Stimulated activated CD8-positive, alpha-beta memory T cell treated with anti-CD3 and anti-CD28 coated beads, Interleukin-12 subunit alpha, Interleukin-12 subunit beta, amount 100 ng/mL, for 24 hours (primary cell): ENCODE measurements at regions not wholly inside any gene's neighbourhood (a gene's known extent, or its start where the extent isn't known, plus 50 kb on each side); places are given as distances from the start of the nearest gene placed in this dataset.
"Not testable (repeated sequence)": the region's sequence is repeated elsewhere in the genome, so short reads cannot be mapped to it uniquely, and the experiment has no call there.

Experiments
- DNase-seq: peaks from one replicate; pipeline ENCODE4 v3.0.0-alpha.2; 2020; ENCODE audit errors: extremely low read depth

DNA sequence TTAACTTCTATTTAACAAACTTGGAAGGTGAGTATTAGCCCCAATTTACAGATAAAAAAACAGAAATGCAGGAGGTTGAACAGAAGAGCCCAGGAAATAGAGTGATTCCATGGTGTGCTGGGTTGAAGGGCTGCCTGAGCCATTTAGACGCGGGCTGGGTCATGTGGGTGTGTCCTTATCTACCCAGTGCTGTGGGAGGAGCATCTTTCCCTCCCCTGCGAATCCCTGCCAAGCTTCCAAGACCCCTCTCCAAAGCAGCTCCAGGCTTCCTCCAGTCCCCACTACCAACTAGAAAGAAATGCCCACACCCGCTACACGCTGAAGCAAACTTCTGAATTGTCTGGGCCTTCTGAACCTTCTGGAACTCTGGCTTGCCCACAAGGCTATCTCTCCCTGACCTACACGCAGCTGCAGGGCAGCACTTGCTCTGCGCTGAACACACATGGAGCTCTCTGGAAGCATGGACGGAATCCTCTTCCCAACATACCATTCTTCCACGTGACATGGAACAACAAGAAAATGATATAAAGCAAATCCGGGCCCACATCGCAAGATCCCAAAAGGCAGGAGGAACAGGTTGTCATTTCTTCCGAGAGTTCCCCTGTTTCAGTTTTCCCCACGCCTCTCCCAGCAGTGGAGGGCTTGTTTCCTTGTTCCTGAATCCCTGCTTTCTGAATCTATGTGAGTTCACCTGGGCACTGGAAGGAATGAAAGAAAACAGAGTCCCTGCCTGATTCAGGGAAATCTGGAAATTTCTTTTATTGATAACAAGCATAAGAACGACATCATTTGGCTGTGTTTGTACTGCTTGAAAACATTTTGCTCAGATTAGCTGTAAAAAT is 562.7 kb upstream of the ID2 start:
- DNase-seq, result no peak

DNA sequence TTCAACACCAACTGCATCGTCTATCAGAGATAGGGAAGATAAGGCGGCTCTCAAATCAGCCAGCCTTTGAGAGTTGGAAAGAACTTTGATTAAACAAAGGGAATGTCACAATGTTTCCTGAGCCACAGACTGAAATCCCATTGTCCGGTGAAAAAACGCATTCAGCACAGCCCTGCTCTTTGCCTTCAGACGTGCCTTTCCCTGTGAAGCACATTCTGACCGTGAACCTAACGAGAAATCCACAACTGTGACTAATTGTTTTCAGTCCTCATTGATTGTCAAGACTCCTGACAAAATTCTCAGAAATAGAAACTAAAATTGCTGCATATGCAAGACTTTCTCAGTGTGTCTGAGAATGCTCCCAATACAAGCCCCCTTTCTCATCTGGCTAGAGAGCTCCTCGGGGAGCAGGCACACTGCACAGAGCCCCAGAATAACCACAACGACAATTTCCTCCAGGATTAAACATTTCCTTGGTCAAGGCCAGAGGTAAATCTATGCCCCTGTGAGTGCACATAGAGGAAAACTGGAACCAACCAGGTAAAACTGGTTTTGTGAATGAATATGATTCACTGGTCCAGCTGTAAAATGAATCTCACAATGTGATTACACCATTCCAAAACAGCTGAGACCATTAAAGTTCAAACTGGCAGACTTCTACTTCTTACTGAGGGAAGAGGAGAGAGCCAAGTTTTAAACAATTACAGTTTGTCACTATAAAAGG is 561.9 kb upstream of the ID2 start:
- no peak for DNase-seq

GRCh38 chr2:8120506-8120860 is 561.4 kb upstream of the ID2 start:
- no peak for DNase-seq

DNA sequence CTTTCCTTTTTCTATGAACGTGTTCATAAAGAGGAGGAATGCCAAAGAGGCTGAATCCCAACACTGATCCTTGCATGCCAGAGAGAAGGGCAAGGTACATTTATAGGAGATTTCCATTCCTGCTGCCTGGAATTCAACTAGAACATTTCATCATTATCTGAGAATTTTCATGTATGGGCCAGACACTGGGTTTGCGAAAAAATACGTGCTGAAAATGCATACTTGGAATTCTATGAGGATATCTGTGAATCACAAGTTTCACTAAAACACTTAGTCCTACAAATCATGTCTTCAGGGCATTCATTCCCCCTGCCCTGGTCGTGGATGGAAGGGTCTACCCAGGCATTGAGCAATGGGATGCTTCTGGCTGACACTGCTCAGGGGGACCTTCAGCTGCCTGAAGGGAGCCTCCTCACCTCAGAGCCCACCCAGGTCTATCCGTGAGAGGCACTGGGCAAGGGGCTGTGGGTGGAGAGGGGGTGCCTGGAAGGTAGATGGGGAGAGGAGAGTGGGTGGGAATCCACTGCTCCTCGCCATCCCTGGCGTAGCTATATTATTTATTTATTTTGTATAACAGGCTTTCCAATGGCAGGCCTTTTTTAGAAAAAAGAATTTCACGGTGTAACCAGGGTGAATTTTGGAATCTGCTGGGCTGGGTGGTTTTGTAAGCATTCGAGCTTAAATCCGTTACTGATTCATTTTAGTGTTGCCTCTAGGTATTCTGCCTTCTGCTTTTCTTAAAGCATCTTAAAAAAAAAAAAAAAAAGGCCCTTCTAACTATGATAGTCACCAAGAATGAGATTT is 560.6 kb upstream of the ID2 start:
- no peak for DNase-seq

GRCh38 chr2:8121826-8122513 is 559.9 kb upstream of the ID2 start:
- no peak for DNase-seq

DNA sequence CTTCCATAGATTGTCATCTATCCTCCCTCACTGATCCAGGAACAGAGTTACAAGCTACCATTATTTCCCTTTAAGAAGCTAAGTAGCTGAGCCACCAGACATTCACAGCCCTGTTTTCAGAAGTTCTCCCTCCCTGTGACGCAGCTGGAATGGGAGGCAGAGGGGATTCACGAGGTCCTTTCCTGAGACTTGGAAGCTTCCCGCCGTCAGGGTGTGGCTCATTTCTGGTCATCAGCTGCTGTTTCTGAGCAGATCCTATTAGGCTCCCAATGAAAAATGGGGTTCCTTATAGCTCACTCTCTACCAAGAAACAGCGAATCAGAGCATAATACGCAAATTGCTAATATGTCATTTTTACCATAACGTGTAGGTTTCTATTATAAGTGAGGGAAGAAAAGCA is 559.3 kb upstream of the ID2 start:
- DNase-seq, result no peak

- DNase-seq, result no peak
Measured at GRCh38 chr2:8123464-8123863, 558.4 kb upstream of the ID2 start.

DNA sequence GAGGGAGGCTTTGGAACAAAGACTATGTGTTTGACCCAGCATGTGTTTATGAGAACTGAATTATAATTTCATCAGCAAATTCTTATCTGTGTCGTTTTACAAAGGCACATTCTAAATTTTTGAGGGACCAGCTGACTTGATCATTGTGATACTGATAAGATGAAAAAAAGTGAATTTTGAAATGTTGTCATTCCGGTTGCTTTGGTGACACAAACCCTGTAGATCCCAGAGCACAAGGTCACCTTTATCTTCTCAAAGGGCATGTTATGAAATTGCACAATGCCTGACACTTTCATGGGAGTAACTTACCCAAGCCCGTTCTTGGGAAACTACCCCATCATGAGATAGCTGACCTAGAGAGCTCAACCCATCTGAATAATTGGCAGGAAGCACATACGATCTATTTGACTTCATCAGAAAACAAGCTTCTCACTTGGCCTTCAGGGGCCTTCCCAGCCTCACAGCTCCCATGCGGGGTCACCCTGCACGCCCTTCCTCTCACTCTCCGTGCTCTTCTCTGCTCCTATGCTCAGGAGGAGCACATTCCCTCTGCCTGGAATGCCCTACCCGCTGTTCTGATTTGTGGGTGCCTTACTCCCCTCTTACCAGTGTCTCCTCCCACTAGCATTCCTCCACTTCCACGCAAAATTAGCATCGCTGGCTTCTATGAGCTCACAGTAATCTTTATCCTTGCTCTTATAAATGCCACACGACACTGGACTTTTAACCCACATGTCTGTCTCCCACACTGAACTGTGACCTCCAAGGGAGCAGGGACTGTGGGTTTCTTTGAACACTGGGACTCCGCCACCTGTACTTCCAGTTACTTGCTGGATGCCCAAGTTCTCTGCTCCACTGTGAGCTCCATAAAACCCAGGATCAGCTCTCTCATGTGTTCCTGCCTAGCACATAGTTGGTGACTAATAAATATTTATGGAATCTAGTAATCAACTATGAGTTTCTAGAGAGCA is 555.8 kb upstream of the ID2 start:
- DNase-seq, result no peak

DNA sequence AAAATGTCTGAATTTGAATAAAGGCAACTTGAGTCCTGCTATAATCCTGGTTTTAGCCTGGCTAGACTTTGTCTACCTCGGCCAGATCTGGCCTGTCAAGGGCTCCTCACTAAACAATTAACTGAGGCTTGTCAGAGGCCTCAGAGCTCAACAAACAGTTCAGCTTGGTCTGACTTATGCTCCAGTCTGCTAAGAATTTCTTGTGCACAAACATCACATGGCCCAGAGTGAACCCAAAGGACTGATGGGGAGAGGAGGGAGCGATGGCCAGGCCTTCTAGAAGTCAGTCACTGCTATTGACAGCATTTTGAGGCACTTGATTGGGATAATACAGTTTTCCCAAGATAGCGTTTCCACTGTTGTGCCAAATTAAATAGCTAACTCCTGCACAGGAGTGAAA is 555.1 kb upstream of the ID2 start:
- DNase-seq, result no peak

GRCh38 chr2:8131423-8131822 is 550.4 kb upstream of the ID2 start:
- not testable (repeated sequence) for DNase-seq

DNA sequence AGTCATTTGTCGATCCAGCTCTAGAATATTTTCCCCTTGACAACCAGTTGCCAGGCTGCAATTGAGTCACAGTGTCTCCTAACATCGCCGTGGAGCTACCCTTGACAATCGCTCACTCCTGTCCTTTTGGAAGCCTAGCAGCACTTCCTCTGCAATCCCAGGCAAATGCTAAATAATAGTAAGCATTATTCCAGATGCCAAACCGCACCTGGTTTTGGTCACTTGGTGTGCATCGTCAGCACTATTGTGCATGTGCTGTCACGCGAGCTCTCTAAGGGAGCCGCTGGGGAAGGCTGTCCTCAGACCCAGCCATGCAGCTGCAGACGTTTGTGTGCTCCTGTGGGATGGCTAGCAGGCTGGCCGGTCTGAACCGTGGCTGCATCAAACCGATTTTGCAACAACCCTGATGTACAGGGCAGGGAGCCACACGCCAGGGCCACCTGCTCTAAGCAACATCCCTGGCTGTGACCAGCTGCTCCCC is 549.5 kb upstream of the ID2 start:
- no peak for DNase-seq

- DNase-seq, result no peak
Measured at GRCh38 chr2:8132879-8133278, 549.0 kb upstream of the ID2 start.

DNA sequence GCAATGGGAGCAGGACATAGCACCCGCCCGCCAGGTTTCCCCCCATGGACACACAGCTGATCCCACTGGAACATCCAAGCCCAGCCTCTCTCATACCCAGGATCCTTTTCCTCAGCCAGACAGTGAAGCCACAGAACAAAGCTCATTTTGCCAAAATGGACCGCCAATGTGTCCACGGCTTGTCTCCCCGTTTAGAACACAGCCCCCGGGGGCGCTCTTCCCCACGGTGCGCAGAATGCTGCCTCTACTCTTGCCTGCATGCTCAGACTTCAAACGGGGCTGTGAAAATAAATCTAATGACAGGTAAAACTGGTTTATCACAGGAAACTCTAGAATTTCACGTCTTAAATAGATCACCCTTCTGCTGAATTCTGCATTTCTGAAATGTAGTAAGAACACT is 548.5 kb upstream of the ID2 start:
- DNase-seq, result no peak

GRCh38 chr2:8133913-8134472 is 547.9 kb upstream of the ID2 start:
- no peak for DNase-seq

- DNase-seq, result no peak
Measured at GRCh38 chr2:8134473-8134932, 547.4 kb upstream of the ID2 start.

DNA sequence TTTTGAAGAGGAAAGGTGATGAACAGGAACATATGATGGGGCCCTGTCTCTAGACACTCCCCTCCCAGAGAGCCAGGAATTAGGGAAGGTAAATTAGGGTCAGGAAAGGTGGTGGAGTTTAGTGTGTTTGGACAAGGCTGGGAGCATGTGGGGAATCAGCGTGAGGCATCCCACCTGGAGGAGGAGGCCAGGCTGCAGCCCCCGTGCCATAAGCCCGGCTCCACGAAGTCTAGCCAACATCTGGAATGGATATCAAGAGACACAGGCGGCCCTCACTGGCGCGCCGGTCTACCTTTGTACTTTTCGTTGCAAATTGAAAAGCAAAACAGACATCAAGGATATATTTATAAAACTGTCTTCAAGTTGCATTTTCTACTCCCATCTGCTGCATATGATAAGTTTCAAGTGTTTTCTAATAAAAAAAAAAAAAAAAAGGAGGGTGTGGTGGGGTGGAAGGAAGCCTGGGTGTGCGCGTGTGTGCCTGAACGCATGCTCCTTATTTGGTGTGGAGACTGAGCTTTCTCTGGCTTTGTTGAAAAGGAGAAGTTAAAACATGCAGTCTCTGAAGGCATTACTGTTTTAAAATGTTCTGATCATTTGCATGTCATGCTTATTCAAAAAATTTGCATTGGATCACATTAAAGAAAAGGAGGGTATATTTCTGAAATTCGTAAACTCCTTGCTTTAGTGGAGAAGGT is 546.7 kb upstream of the ID2 start:
- no peak for DNase-seq

GRCh38 chr2:8137801-8138200 is 544.1 kb upstream of the ID2 start:
- DNase-seq, result no peak

DNA sequence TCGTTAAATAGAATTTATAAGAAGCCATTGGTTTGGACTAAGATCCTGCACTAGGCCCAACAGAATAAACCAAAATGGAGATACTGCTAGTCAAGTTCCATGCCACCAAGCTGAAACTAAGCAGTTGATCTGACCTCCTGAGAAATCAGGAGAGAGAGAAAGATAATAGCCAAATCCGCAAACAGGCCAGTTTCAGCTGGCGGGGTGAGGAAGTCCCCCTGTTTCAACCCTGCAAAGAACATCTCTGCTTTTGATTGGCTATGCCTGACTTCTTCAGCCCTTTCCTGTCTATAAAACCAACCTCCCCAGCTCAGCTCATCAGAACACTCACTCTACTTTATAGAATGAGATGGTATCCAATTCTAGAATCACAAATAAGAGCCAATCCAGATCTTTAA is 543.3 kb upstream of the ID2 start:
- DNase-seq, result no peak

GRCh38 chr2:8138923-8139667 is 542.8 kb upstream of the ID2 start:
- no peak for DNase-seq
